ENCODE measurements at regions not wholly inside any gene's neighbourhood (a gene's known extent, or its start where the extent isn't known, plus 50 kb on each side); places are given as distances from the start of the nearest gene placed in this dataset.

DNA sequence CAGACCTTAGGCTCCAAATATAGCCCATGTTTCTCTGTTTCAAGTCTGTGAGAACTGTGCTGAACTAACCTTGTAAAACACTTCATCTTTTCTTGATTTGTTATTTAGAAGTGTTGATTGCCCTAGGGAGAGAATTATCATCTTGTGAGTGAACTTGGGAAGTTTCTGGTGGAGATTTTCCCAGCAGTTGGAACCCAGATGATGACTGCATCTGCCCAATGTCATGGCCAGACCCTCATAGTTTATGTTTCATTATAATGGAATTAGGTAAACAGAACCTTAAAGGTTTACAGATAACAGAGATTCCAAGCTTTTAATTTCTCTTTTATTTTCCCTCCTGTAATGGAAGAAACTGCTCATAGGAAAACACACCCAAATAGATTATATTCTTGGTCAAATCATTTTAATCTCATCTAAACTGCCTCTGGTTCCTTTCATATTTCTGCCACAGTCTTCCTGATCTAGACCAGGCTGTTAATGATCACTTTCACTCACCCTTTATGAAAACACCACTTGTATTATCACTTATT is 569.1 kb downstream of the KCTD12 start:
- TF ChIP-seq, protein P1, sequence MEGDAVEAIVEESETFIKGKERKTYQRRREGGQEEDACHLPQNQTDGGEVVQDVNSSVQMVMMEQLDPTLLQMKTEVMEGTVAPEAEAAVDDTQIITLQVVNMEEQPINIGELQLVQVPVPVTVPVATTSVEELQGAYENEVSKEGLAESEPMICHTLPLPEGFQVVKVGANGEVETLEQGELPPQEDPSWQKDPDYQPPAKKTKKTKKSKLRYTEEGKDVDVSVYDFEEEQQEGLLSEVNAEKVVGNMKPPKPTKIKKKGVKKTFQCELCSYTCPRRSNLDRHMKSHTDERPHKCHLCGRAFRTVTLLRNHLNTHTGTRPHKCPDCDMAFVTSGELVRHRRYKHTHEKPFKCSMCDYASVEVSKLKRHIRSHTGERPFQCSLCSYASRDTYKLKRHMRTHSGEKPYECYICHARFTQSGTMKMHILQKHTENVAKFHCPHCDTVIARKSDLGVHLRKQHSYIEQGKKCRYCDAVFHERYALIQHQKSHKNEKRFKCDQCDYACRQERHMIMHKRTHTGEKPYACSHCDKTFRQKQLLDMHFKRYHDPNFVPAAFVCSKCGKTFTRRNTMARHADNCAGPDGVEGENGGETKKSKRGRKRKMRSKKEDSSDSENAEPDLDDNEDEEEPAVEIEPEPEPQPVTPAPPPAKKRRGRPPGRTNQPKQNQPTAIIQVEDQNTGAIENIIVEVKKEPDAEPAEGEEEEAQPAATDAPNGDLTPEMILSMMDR (IDR thresholded peaks at IDR 0.05), result no peak
- no peak for TF ChIP-seq POLR2A (IDR thresholded peaks at IDR 0.05)
- no peak for TF ChIP-seq POLR2AphosphoS5 (IDR thresholded peaks at IDR 0.05)

All from sigmoid colon (tissue), 4 donors.